GM18907 (cell line): ENCODE measurements at regions not wholly inside any gene's neighbourhood (a gene's known extent, or its start where the extent isn't known, plus 50 kb on each side); places are given as distances from the start of the nearest gene placed in this dataset.
"Not testable (repeated sequence)": the region's sequence is repeated elsewhere in the genome, so short reads cannot be mapped to it uniquely, and the experiment has no call there.

Experiments used
- ATAC-seq: cut with Tn5 transposase; IDR thresholded peaks from one replicate; pipeline ENCODE4 v1.9.1; 2021; ENCODE audit warnings: mild to moderate bottlenecking, moderate library complexity; ENCODE audit not compliant: unreplicated experiment

DNA sequence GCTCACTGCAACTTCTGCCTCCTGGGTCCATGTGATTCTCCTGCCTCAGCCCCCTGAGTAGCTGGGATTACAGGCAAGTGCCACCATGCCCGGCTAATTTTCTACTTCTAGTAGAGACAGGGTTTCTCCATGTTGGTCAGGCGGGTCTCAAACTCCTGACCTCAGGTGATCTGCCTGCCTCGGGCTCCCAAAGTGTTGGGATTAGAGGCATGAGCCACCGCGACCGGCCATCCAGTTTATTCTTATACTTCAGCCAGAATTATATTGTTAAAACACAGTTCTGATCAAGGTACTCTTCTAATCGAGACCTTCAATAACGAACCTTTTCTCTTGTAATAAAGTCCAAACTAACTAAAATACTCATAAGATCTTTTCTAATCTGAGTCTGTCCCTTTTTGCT lies 119.6 kb upstream of the FAR2 start:
- not testable (repeated sequence) for ATAC-seq

DNA sequence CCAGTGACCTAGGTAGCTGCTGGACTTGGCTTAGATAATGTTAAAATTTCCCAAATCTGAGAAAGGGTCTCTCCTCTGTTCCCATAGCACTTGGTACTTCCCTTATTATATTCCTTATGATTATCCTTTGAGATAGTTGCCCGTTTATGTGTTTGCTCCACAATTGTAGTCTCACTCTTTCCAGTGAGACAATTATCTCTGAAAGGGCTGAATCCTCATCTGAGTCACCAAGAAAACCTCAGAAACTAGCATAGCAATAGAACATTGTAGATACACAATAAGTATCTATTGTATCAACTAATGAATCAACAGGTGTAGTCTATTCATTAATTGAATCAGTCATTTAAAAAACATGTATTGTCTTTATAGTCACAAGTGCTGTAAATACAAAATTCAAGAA lies 119.1 kb upstream of the FAR2 start:
- no peak for ATAC-seq

DNA sequence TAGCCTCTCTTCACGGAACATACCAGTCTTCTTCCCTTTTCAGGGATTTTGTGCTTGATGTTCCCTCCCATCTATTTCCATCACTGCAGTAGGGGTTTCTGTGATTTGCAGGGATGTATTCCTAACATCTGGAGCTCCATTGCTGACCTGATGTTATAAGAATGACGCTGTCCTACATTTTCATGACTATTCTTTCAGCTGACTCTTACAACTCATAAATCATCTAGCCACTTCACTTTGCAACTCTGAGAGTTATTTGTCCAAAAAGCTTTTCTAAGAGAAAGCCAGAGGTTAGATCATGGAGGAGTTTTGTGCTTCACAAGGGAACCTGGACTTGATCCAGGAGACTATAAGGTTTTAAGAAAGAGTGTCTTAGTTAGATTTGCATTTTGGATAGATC lies 116.6 kb upstream of the FAR2 start:
- ATAC-seq, result no peak

DNA sequence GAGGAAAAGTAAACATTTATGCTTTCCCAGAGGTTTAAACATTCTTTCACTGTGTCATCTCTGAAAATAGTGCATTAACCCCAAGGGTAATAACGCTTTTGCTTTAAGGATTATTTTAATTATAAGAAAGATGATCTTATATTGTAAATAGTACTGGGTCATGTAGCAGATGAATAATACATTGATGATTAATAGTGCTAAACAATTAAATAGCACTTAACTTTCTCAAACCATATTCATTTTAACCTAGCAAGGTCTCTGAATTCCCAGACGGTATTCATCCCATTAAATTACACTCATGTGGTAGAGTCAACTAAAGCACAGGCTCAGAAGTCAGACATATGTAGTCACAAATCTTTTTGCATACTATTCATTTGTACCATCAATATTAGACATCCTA lies 115.6 kb upstream of the FAR2 start:
- ATAC-seq, result no peak

GRCh38 chr12:29035112-29035511 lies 114.0 kb upstream of the FAR2 start:
- no peak for ATAC-seq

DNA sequence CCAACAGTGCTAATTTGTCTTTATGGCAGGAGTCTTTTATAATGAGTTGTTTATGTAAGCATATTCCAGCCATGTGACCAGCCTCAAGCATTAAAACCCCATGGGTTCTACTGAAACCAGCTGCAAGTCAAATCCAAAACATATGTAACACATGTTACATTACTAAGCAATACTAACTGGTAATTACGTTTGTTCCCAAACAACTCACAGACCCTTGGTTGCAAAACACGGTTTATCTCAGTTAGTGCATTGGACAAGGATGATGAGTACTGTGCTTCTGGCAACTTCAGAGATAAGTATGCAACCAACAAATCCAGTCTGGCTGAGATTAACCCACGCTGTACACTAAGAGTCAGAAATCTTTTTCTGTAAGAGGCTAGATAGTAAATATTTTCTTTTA lies 110.1 kb upstream of the FAR2 start:
- no peak for ATAC-seq

DNA sequence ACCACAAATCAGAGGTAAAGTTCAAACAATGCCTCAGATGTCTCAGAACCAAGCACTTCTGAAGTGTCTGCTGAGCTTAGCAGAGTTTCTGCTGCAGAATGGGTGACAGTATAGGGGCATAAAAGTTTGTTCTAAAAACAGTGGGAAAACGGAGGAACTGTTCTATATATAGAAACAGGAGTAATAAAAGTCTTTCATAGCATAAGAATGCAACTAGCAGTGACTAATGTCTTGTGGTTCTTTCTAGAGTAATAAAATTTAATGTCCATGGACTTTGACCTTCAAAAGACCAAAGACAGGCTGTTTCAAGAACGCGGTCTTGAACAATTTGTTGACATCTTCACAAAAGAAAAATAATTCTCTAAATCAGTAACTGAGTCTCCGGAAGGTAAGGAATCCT lies 107.5 kb upstream of the FAR2 start:
- no peak for ATAC-seq

GRCh38 chr12:29043069-29043468 lies 106.0 kb upstream of the FAR2 start:
- no peak for ATAC-seq

- ATAC-seq, result no peak
Measured at GRCh38 chr12:29044799-29045198, 104.3 kb upstream of the FAR2 start.

DNA sequence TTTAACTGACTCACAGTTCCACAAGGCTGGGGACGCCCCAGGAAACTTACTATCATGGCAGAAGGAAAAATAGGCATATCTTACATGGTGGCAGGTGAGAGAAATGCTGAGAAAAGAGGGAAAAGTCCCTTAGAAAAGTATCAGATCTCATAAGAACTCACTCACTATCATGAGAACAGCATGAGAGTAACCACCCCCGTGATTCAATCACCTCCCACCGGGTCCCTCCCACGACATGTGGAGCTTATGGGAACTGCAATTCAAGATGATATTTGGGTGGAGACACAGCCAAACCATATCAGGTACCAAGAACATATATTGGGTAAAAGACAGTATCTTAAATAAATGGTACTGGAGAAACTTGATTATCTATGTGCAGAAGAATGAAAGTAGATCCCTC lies 100.3 kb upstream of the FAR2 start:
- ATAC-seq, result no peak

DNA sequence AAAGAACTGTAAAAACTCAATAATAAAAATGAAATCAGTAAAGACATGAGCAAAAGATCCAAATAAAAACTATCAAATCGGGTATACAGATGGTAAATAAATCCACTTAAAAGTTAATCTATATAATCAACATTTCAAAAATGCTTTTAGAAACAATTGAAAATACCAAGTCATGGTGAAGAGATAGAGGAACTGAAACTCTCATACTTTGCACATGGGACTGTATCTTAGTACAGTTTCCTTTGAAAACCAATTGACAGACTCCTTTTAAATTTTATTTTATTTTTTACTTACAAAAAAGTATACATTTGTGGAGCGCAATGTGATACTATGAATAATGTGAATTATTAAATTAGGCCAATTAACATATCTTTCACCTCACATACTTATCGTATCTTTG lies 98.6 kb upstream of the FAR2 start:
- ATAC-seq, result peak; percentile 89

DNA sequence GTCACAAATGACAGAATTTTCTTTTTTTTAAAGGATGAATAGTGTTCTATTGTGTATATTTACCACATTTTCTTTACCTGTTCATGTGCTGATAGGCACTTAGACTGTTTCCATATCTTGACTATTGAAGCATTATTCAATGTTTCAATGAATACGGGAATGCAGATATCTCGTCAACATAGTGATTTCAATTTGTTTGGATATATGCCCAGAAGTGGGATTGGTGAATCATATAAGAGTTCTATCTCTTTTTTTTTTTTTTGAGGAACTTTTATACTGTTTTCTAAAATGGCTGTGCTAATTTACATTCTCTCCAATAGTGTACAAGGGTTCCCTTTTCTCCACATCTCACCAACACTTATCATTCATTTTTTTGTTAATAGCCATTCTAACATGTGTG lies 97.9 kb upstream of the FAR2 start:
- peak; percentile 7 for ATAC-seq

- ATAC-seq, result no peak
Measured at GRCh38 chr12:29053567-29053966, 95.5 kb upstream of the FAR2 start.

- ATAC-seq, result no peak
Measured at GRCh38 chr12:29054858-29055663, 94.0 kb upstream of the FAR2 start.

GRCh38 chr12:29066011-29066588 lies 83.0 kb upstream of the FAR2 start:
- peak; percentile 62 for ATAC-seq

GRCh38 chr12:29067430-29067829 lies 81.6 kb upstream of the FAR2 start:
- no peak for ATAC-seq

- ATAC-seq, result no peak
Measured at GRCh38 chr12:29070309-29070708, 78.8 kb upstream of the FAR2 start.

- no peak for ATAC-seq
Measured at GRCh38 chr12:29071099-29071498, 78.0 kb upstream of the FAR2 start.

GRCh38 chr12:29072631-29073030 lies 76.4 kb upstream of the FAR2 start:
- no peak for ATAC-seq

DNA sequence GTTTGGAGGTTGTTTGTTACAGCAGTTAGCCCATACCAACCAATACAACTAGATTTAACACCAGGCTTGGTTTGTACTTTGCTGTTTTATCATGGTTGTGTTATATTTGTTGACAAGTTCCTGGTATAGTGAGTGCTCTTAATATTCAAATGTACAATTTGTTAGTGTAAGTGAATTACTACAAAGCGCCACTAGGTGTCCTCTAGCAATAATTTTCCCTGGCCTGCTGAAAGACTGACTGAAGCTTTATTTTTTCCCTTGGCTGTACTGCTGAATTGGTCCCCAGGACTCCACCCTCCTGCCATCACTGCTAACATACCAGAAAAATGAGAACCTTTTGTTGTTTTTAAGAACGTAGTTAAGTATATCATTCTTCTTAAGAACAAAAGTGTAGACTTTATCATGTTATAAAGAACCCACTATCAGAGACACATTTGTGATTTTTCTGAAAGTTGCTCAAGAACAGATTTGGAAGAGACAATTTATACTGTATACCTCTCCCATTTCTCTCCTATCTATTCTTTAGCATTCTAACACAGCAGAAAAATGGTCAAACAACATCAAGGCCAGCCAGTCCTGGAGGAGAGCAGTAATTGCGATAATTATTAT lies 75.3 kb upstream of the FAR2 start:
- peak; percentile 86 for ATAC-seq

- ATAC-seq, result no peak
Measured at GRCh38 chr12:29081101-29081500, 68.0 kb upstream of the FAR2 start.

GRCh38 chr12:29082522-29082921 lies 66.6 kb upstream of the FAR2 start:
- ATAC-seq, result no peak
